Lower leg skin (tissue), 3 donors: ENCODE measurements at regions not wholly inside any gene's neighbourhood (a gene's known extent, or its start where the extent isn't known, plus 50 kb on each side); places are given as distances from the start of the nearest gene placed in this dataset.
"Not testable (repeated sequence)": the region's sequence is repeated elsewhere in the genome, so short reads cannot be mapped to it uniquely, and the experiment has no call there.

Experiments used
- POLR2A ChIP-seq, 2 donors: fragments of 450-650 bp; IDR thresholded peaks; one replicate each; pipeline ENCODE4 v1.6.1; 2016 to 2017; ENCODE audit warnings: antibody characterized with exemption in 2 of 2, mild to moderate bottlenecking in 1 of 2, moderate library complexity in 1 of 2
- TF ChIP-seq, protein P1 (sequence below), 3 donors: fragments of 450-650 bp; IDR thresholded peaks; one replicate each; pipeline ENCODE4 v1.5.1; 2016; ENCODE audit warnings: antibody characterized with exemption in 3 of 3, mild to moderate bottlenecking in 3 of 3, moderate library complexity in 2 of 3

GRCh38 chr11:116324077-116324476 is 448.7 kb downstream of the BUD13 start:
- TF ChIP-seq, protein P1, sequence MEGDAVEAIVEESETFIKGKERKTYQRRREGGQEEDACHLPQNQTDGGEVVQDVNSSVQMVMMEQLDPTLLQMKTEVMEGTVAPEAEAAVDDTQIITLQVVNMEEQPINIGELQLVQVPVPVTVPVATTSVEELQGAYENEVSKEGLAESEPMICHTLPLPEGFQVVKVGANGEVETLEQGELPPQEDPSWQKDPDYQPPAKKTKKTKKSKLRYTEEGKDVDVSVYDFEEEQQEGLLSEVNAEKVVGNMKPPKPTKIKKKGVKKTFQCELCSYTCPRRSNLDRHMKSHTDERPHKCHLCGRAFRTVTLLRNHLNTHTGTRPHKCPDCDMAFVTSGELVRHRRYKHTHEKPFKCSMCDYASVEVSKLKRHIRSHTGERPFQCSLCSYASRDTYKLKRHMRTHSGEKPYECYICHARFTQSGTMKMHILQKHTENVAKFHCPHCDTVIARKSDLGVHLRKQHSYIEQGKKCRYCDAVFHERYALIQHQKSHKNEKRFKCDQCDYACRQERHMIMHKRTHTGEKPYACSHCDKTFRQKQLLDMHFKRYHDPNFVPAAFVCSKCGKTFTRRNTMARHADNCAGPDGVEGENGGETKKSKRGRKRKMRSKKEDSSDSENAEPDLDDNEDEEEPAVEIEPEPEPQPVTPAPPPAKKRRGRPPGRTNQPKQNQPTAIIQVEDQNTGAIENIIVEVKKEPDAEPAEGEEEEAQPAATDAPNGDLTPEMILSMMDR (IDR thresholded peaks at IDR 0.05) = not testable (repeated sequence)
- TF ChIP-seq POLR2A (IDR thresholded peaks at IDR 0.05) = not testable (repeated sequence)
